GM12878 (cell line): ENCODE measurements at regions not wholly inside any gene's neighbourhood (a gene's known extent, or its start where the extent isn't known, plus 50 kb on each side); places are given as distances from the start of the nearest gene placed in this dataset.
"Not testable (repeated sequence)": the region's sequence is repeated elsewhere in the genome, so short reads cannot be mapped to it uniquely, and the experiment has no call there.

Experiments
- ATAC-seq: fragments of 200-7000 bp; cut with Tn5 transposase; 3 replicates; pipeline ENCODE4 v1.9.1; 2020; ENCODE audit warnings: mild to moderate bottlenecking, moderate library complexity
- BruUV-seq: library from RNA; stranded (reverse); fragments of 400-500 nt; replicated peaks from 2 replicates; lab custom pipeline; 2021; lab: Mats Ljungman, UMichigan
- CTCF ChIA-PET: fragments of 300-600 bp; sonication (Branson Sonifier 250); formaldehyde crosslinking; extraction: SDS; loops from one replicate; lab custom pipeline; 2021; ENCODE audit warnings: inconsistent platforms; lab: Yijun Ruan, JAX
- POLR2A ChIA-PET: fragments of 350-600 bp; formaldehyde crosslinking; extraction: SDS; loops from one replicate; lab custom pipeline; 2021; ENCODE audit warnings: inconsistent platforms; lab: Charles Lee
- RAD21 ChIA-PET: fragments of 300-600 bp; sonication (Branson Sonifier 250); formaldehyde crosslinking; loops from one replicate; lab custom pipeline; 2023; ENCODE audit warnings: antibody characterized with exemption; ENCODE audit not compliant: unreplicated experiment; lab: Charles Lee
- SMC1A ChIA-PET: fragments of 300-600 bp; sonication (Branson Sonifier 250); formaldehyde crosslinking; loops from one replicate; lab custom pipeline; 2023; ENCODE audit not compliant: unreplicated experiment, uncharacterized antibody; lab: Charles Lee
- DNase-seq: peaks from one replicate; pipeline ENCODE4 v3.0.0-alpha.2; 2011; ENCODE audit warnings: low read depth, low spot score
- FAIRE-seq: peaks from 3 replicates; lab custom pipeline; 2011; peaks lifted over from hg19 to GRCh38; lab: Jason Lieb, UNC
- H2AFZ ChIP-seq: 2 replicates; pipeline ENCODE4 v1.6.0; 2011; ENCODE audit warnings: low read depth, low read length, control low read depth; ENCODE audit not compliant: control insufficient read depth
- H3K27ac ChIP-seq: 2 replicates; pipeline ENCODE4 v1.5.1; 2011; ENCODE audit warnings: control low read depth; ENCODE audit not compliant: control insufficient read depth, insufficient read depth
- H3K27me3 ChIP-seq, 2 experiments: replicated peaks in 1 of 2; 2 replicates each; pipeline versions ENCODE4 v1.6.0 to v1.6.1; 2011; ENCODE audit warnings: low read length in 1 of 2; ENCODE audit not compliant: control insufficient read depth in 2 of 2, insufficient read depth in 2 of 2
- H3K36me3 ChIP-seq, 2 experiments: 2 replicates each; pipeline ENCODE4 v1.5.1; 2011; ENCODE audit warnings: low read length in 1 of 2; ENCODE audit not compliant: control insufficient read depth in 2 of 2, insufficient read depth in 2 of 2
- H3K4me1 ChIP-seq: 2 replicates; pipeline ENCODE4 v1.6.1; 2011; ENCODE audit warnings: mild to moderate bottlenecking, low read length, moderate library complexity, mixed read lengths; ENCODE audit not compliant: control insufficient read depth, insufficient read depth
- H3K4me2 ChIP-seq: 2 replicates; pipeline ENCODE4 v1.6.0; 2011; ENCODE audit warnings: control low read depth; ENCODE audit not compliant: control insufficient read depth, insufficient read depth
- H3K4me3 ChIP-seq: fragments of 200-600 bp; sonication (generic); 2 replicates; pipeline ENCODE4 v1.5.1; 2016
- H3K79me2 ChIP-seq: 2 replicates; pipeline ENCODE4 v1.6.0; 2011; ENCODE audit warnings: low read length; ENCODE audit not compliant: control insufficient read depth, insufficient read depth
- H3K9ac ChIP-seq: 2 replicates; pipeline ENCODE4 v1.8.0; 2011; ENCODE audit warnings: low read length, control low read depth, mixed read lengths; ENCODE audit not compliant: control insufficient read depth, insufficient read depth
- H3K9me3 ChIP-seq: replicated peaks from 3 replicates; pipeline ENCODE4 v1.5.1; 2011; ENCODE audit warnings: mild to moderate bottlenecking, low read length; ENCODE audit not compliant: control insufficient read depth, insufficient read depth
- H4K20me1 ChIP-seq: 2 replicates; pipeline ENCODE4 v1.6.0; 2011; ENCODE audit not compliant: control insufficient read depth, insufficient read depth
- CREB1 ChIP-seq: IDR thresholded peaks from 2 replicates; pipeline ENCODE4 v1.6.1; 2012; ENCODE audit warnings: low read depth, mild to moderate bottlenecking, inconsistent platforms
- ETV6 ChIP-seq, 2 experiments: fragments of 450-650 bp in 1 of 2; IDR thresholded peaks in 1 of 2; conservative IDR thresholded peaks in 1 of 2; 2 replicates each; pipeline ENCODE4 v1.6.1; 2014; ENCODE audit warnings: antibody characterized with exemption in 1 of 2, borderline replicate concordance in 1 of 2, low read depth in 1 of 2, mild to moderate bottlenecking in 1 of 2, moderate library complexity in 1 of 2
- MAX ChIP-seq: IDR thresholded peaks from 2 replicates; pipeline ENCODE4 v1.6.1; 2012; ENCODE audit warnings: low read depth, low read length, improper control_type of control experiment
- NKRF ChIP-seq: fragments of 450-650 bp; conservative IDR thresholded peaks from 2 replicates; pipeline ENCODE4 v1.6.1; 2017; ENCODE audit warnings: mild to moderate bottlenecking, moderate library complexity
- RB1 ChIP-seq: fragments of 450-650 bp; formaldehyde crosslinking; IDR thresholded peaks from 2 replicates; pipeline ENCODE4 v1.6.1; 2017; ENCODE audit warnings: mild to moderate bottlenecking, borderline replicate concordance
- RUNX3 ChIP-seq: IDR thresholded peaks from 2 replicates; pipeline ENCODE4 v1.6.1; 2012; ENCODE audit warnings: low read length, inconsistent platforms
- USF2 ChIP-seq: IDR thresholded peaks from 2 replicates; pipeline ENCODE4 v1.6.1; 2011; ENCODE audit warnings: low read depth, low read length, improper control_type of control experiment, borderline replicate concordance
- ZSCAN29 ChIP-seq: fragments of 450-650 bp; IDR thresholded peaks from 2 replicates; pipeline ENCODE4 v1.6.1; 2017; ENCODE audit warnings: mild to moderate bottlenecking, moderate library complexity
- WGBS: methylation state at CpG from one replicate; pipeline ENCODE4 v1.1.6; 2016; ENCODE audit warnings: low lambda C conversion rate; ENCODE audit not compliant: insufficient replicate concordance, insufficient coverage; ENCODE audit errors: missing lambda C conversion rate; 5-methylcytosine and 5-hydroxymethylcytosine counted together
- in situ Hi-C: fragments of 300-500 bp; cut with MboI; formaldehyde crosslinking; loops from 9 replicates; pipeline ENCODE4 v1.14.3; 2018; ENCODE audit warnings: mixed read lengths
- intact Hi-C: fragments of 100-400 bp; cut with micrococcal nuclease; formaldehyde crosslinking; loops from one replicate; pipeline ENCODE4 v1.14.2; 2022; ENCODE audit not compliant: unreplicated experiment
- TF ChIP-seq, protein P1 (sequence below): fragments of 450-650 bp; IDR thresholded peaks from 2 replicates; pipeline ENCODE4 v1.6.1; 2014; ENCODE audit warnings: mild to moderate bottlenecking

DNA sequence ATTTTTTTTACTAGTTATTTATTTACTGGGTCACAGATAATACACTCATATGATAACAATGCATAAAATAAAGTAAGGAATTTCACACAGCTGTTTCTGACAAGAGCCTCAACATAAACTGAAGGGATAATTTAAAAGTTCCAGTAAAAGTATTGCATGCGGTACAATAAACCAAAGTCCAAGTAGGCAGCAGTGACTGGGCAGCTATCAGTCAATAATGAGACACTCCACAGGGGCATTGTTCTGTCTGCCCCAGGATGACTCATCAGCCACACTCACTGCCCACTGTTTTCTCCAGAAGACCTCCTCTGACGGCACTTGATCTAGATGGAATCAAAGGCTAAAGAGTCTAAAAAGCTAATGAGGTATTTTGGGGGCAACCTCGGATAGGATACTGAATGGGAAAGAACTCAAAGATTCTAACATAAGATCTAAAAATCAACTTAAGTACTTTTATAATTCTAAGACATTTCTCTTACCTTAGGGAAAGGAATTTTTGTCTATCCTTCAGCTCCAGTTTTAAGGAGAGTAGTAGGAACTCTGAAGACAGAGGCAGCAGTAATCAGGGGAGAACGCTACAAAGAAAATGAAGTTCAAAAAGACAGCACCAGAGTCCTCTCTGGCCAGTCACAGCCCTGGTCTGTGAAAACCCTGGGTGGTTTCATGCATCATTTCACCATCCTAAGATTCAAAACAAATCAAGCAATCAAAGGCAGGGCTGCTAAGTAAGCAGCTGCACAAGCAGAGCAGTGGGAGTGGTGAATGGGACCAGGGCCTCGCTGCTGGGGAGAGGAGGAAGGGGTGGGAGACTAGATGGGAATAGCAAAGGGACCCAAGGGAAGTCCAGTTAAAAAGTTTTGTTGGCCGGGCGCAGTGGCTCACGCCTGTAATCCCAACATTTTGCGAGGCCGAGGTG is 175.1 kb downstream of the AVL9 start:
- SMC1A ChIA-PET = interaction anchor here (0.9 kb wide), 1 partner anchor 9 kb away, joined by 3 read pairs; no protein-coding TSS in a partner anchor
- in situ Hi-C loops = no loop called here
- 86% methylated on average over 10 of the region's 10 CpGs for WGBS
- Histone ChIP-seq H3K4me1 (no peaks in the 10 kb centered on the region), H3K9me3 (no peaks in the 10 kb centered on the region), H2AFZ (no peak overlapping the region), H3K4me3 (no peak overlapping the region), H4K20me1 (no peaks in the 10 kb centered on the region), H3K79me2 (no peaks in the 10 kb centered on the region), H3K27ac (no peak overlapping the region), H3K36me3 (no peaks in the 10 kb centered on the region), H3K4me2 (no peak overlapping the region), H3K9ac (no peak overlapping the region), H3K27me3 (no peaks in the 10 kb centered on the region)
- ATAC-seq (peak; percentile 83), DNase-seq (no peak), FAIRE-seq (no peak)
- intact Hi-C loops = no loop called here
- no TSS peak for BruUV-seq
- POLR2A ChIA-PET = no interaction called here
- CTCF ChIA-PET = interaction anchor here (0.9 kb wide), 1 partner anchor 9 kb away, joined by 3 read pairs; no protein-coding TSS in a partner anchor
- RAD21 ChIA-PET = interaction anchor here (0.6 kb wide), 1 partner anchor 8 kb away, joined by 3 read pairs; no protein-coding TSS in a partner anchor
- TF ChIP-seq RB1 (no peak), CREB1 (no peak), MAX (no peak), NKRF (no peak), RUNX3 (no peak), ETV6 (conservative IDR thresholded peaks at IDR 0.05 in 1 of 2, IDR thresholded peaks at IDR 0.05 in 1 of 2; ENCODE audit: borderline replicate concordance in 1 of 2, low read depth in 1 of 2) (no peak), ZSCAN29 (no peak), USF2 (no peak)
- TF ChIP-seq, protein P1, sequence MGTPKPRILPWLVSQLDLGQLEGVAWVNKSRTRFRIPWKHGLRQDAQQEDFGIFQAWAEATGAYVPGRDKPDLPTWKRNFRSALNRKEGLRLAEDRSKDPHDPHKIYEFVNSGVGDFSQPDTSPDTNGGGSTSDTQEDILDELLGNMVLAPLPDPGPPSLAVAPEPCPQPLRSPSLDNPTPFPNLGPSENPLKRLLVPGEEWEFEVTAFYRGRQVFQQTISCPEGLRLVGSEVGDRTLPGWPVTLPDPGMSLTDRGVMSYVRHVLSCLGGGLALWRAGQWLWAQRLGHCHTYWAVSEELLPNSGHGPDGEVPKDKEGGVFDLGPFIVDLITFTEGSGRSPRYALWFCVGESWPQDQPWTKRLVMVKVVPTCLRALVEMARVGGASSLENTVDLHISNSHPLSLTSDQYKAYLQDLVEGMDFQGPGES = no peak

- H3K9me3 ChIP-seq, RAD21 ChIA-PET, H4K20me1 ChIP-seq, intact Hi-C loops, H2AFZ ChIP-seq, FAIRE-seq, BruUV-seq, H3K4me1 ChIP-seq, DNase-seq, POLR2A ChIA-PET, H3K79me2 ChIP-seq, H3K27me3 ChIP-seq, in situ Hi-C loops, H3K4me2 ChIP-seq, H3K36me3 ChIP-seq, H3K27ac ChIP-seq, H3K4me3 ChIP-seq, H3K9ac ChIP-seq: not testable (repeated sequence)
- WGBS = 47% methylated on average over 3 of the region's 3 CpGs
- ATAC-seq = peak; percentile 63
- ChIA-PET CTCF (interaction anchor here (0.9 kb wide), 1 partner anchor 8 kb away, joined by 3 read pairs; no protein-coding TSS in a partner anchor), SMC1A (interaction anchor here (0.9 kb wide), 1 partner anchor 8 kb away, joined by 3 read pairs; no protein-coding TSS in a partner anchor)
Measured at GRCh38 chr7:32669173-32669870, 174.0 kb downstream of the AVL9 start.
